ENCODE measurements at regions not wholly inside any gene's neighbourhood (a gene's known extent, or its start where the extent isn't known, plus 50 kb on each side); places are given as distances from the start of the nearest gene placed in this dataset.
A peak's percentile ranks its signal among the peaks of the same experiment; 100 is the strongest.
"Not testable (repeated sequence)": the region's sequence is repeated elsewhere in the genome, so short reads cannot be mapped to it uniquely, and the experiment has no call there.

DNA sequence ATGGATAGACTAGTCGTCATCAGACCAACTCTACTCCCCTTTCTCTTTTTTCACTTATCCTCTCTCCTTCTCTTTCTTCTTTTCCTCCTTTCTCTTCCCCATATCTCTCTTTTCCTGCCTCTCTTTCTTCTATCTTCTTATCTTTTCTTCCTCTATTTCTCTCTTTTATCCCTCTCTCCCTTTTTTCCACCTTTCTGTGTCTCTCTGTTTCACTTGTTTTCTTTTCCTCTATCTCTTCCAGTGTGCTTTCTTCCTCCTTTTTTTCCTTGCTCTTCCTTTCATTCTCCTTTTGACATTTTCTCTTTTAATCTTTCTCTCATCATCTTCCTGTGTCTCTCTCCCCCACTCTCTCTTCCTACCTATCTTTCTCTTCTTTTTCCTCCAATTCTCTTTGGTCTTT lies 159.0 kb upstream of the PTGFR start:
- Histone ChIP-seq H3K4me1 (no peaks in the 10 kb centered on the region), H3K9me3 (no peaks in the 10 kb centered on the region), H3K27me3 (no peaks in the 10 kb centered on the region), H3K4me3 (no peak overlapping the region), H3K36me3 (no peaks in the 10 kb centered on the region), H3K27ac (no peak overlapping the region)
- DNase-seq (ENCODE audit: low spot score in 2 of 2), result no peak
- TF ChIP-seq, protein P1, sequence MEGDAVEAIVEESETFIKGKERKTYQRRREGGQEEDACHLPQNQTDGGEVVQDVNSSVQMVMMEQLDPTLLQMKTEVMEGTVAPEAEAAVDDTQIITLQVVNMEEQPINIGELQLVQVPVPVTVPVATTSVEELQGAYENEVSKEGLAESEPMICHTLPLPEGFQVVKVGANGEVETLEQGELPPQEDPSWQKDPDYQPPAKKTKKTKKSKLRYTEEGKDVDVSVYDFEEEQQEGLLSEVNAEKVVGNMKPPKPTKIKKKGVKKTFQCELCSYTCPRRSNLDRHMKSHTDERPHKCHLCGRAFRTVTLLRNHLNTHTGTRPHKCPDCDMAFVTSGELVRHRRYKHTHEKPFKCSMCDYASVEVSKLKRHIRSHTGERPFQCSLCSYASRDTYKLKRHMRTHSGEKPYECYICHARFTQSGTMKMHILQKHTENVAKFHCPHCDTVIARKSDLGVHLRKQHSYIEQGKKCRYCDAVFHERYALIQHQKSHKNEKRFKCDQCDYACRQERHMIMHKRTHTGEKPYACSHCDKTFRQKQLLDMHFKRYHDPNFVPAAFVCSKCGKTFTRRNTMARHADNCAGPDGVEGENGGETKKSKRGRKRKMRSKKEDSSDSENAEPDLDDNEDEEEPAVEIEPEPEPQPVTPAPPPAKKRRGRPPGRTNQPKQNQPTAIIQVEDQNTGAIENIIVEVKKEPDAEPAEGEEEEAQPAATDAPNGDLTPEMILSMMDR (IDR thresholded peaks at IDR 0.05), result no peak
- no peak for TF ChIP-seq POLR2AphosphoS5 (IDR thresholded peaks at IDR 0.05)
- no peak for TF ChIP-seq POLR2A (IDR thresholded peaks at IDR 0.05)
- intact Hi-C loops (cut with DNase I; ENCODE audit: low total_unique reads), result no loop called here

DNA sequence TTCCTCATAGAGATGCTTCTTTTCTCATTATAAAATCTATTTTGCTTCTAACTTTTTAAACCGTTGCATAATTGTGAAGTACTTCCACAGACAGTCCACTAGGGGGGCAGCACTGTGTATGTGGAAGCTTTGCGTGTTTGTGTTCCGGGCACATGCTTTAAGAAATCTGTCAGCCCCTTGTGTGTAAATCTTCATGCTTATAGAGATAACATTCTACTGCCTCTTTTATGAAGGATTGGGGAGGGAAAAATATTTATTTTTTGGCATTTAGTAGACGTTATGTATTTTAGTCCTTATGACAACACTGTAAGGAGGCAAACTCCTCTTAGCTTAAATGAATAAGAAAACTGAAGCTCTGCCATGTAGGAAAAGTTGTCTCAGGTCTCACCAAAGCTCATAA lies 157.3 kb upstream of the PTGFR start:
- no peak for DNase-seq (ENCODE audit: low spot score in 2 of 2)
- H3K27ac ChIP-seq, result no peak overlapping the region
- no peaks in the 10 kb centered on the region for H3K9me3 ChIP-seq
- TF ChIP-seq, protein P1 (IDR thresholded peaks at IDR 0.05), result peak; percentile 42 to 68 (median 57)
- TF ChIP-seq POLR2AphosphoS5 (IDR thresholded peaks at IDR 0.05) (no peak), POLR2A (IDR thresholded peaks at IDR 0.05) (no peak)
- no peaks in the 10 kb centered on the region for H3K27me3 ChIP-seq
- intact Hi-C loops (cut with DNase I; ENCODE audit: low total_unique reads), result no loop called here
- no peak overlapping the region for H3K4me3 ChIP-seq
- H3K4me1 ChIP-seq, result no peaks in the 10 kb centered on the region
- H3K36me3 ChIP-seq, result no peaks in the 10 kb centered on the region

DNA sequence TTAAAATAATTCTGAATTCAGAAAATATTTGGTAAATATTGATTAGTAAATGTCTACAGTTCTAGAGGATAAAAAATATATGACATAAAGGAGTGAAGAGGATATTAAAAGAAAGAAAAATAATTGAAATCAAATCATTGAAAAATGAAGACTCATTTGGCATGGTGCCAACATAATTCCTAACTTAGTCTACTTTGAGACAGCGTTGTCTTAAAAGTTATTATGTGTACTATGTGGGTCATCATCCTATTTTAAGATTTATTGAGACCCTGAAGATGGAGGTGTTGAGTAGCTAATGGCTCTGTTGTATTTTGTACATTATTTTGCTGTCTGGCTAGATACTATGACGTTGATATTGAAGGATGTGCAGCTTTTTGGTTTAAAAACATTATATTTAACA lies 156.7 kb upstream of the PTGFR start:
- H3K27me3 ChIP-seq, result no peaks in the 10 kb centered on the region
- H3K4me1 ChIP-seq, result no peaks in the 10 kb centered on the region
- H3K9me3 ChIP-seq, result no peaks in the 10 kb centered on the region
- H3K4me3 ChIP-seq, result no peak overlapping the region
- TF ChIP-seq POLR2A (IDR thresholded peaks at IDR 0.05) (no peak), POLR2AphosphoS5 (IDR thresholded peaks at IDR 0.05) (no peak)
- TF ChIP-seq, protein P1 (IDR thresholded peaks at IDR 0.05), result no peak
- H3K27ac ChIP-seq, result no peak overlapping the region
- no peak for DNase-seq (ENCODE audit: low spot score in 2 of 2)
- no peaks in the 10 kb centered on the region for H3K36me3 ChIP-seq
- intact Hi-C loops (cut with DNase I; ENCODE audit: low total_unique reads), result no loop called here

DNA sequence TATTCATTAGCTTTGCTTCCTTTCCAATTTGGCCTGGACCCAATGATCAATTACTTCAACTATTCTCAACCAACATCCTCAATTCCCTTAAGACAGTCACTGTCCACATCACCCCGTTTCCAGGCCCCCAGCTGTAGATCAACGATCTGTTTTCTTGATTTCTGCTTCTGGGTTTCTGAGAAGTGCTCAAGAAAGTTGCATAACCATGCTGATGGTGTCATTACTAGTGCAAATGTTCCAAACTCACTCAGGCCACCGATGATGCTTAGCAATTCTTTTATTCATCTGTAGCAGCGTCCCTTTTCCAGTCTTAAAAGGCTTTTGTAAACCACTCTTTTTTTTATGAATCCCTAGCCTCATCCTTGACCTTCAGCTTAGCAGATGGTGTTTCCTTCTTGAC lies 155.8 kb upstream of the PTGFR start:
- Histone ChIP-seq H3K27me3 (no peaks in the 10 kb centered on the region), H3K4me3 (no peak overlapping the region), H3K36me3 (no peaks in the 10 kb centered on the region), H3K9me3 (no peaks in the 10 kb centered on the region), H3K4me1 (no peaks in the 10 kb centered on the region), H3K27ac (peak overlapping the region; percentile 40 to 57)
- peak in 1 of 3 donors; percentile 57 for TF ChIP-seq POLR2AphosphoS5 (IDR thresholded peaks at IDR 0.05)
- TF ChIP-seq, protein P1 (IDR thresholded peaks at IDR 0.05), result no peak
- intact Hi-C loops (cut with DNase I; ENCODE audit: low total_unique reads), result no loop called here
- DNase-seq (ENCODE audit: low spot score in 2 of 2), result no peak

DNA sequence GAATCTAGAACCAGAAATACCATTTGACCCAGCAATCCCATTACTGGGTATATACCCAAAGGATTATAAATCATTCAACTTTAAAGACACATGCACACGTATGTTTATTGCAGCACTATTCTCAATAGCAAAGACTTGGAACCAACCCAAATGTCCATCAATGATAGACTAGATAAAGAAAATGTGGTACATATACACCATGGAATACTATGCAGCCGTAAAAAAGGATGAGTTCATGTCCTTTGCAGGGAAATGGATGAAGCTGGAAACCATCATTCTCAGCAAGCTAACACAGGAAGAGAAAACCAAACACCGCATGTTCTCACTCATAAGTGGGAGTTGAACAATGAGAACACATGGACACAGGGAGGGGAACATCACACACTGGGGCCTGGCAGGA lies 154.0 kb upstream of the PTGFR start:
- H3K9me3 ChIP-seq; H3K27me3 ChIP-seq; H3K4me3 ChIP-seq; intact Hi-C loops (cut with DNase I; ENCODE audit: low total_unique reads); H3K27ac ChIP-seq; H3K4me1 ChIP-seq; DNase-seq (ENCODE audit: low spot score in 2 of 2); H3K36me3 ChIP-seq: not testable (repeated sequence)

DNA sequence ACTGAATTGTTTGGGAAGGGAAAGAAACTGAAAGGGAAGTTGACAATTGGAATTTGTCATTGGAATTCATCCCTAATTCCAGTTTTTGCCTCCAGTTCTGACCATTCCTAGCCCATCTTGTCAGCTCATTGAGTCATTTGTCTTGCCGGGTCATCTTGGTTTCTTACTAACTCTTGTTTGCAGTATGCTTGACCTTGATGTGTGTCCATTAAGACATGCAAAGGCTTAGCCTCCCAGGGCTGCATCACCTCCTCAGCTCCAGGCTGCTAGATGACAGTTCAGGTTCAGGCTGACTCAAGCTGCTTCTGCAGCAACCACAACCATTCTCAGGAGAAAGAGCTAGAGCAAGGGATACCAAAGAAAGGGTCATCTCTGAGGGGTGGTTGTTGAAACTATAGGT lies 151.3 kb upstream of the PTGFR start:
- H3K27me3 ChIP-seq, result no peaks in the 10 kb centered on the region
- DNase-seq (ENCODE audit: low spot score in 2 of 2), result no peak
- H3K9me3 ChIP-seq, result no peaks in the 10 kb centered on the region
- H3K36me3 ChIP-seq, result no peaks in the 10 kb centered on the region
- TF ChIP-seq, protein P1 (IDR thresholded peaks at IDR 0.05), result no peak
- TF ChIP-seq POLR2AphosphoS5 (IDR thresholded peaks at IDR 0.05) (no peak), POLR2A (IDR thresholded peaks at IDR 0.05) (no peak)
- intact Hi-C loops (cut with DNase I; ENCODE audit: low total_unique reads), result no loop called here
- no peak overlapping the region for H3K27ac ChIP-seq
- no peak overlapping the region for H3K4me3 ChIP-seq
- H3K4me1 ChIP-seq, result no peaks in the 10 kb centered on the region
